ENCODE measurements at regions not wholly inside any gene's neighbourhood (a gene's known extent, or its start where the extent isn't known, plus 50 kb on each side); places are given as distances from the start of the nearest gene placed in this dataset.

GRCh38 chr5:87782916-87783315 is 370.2 kb upstream of the CCNH start:
- TF ChIP-seq CTCF (IDR thresholded peaks at IDR 0.05) = no peak
- no peak for TF ChIP-seq EP300 (IDR thresholded peaks at IDR 0.05)
